ENCODE measurements at regions not wholly inside any gene's neighbourhood (a gene's known extent, or its start where the extent isn't known, plus 50 kb on each side); places are given as distances from the start of the nearest gene placed in this dataset.

GRCh38 chr4:24078347-24078962 lies 188.6 kb upstream of the PPARGC1A start:
- no peak for TF ChIP-seq KDM1A (IDR thresholded peaks at IDR 0.05)
- TF ChIP-seq HNRNPL (IDR thresholded peaks at IDR 0.05; ENCODE audit: low read depth, low read length): no peak
- TF ChIP-seq, protein P1, sequence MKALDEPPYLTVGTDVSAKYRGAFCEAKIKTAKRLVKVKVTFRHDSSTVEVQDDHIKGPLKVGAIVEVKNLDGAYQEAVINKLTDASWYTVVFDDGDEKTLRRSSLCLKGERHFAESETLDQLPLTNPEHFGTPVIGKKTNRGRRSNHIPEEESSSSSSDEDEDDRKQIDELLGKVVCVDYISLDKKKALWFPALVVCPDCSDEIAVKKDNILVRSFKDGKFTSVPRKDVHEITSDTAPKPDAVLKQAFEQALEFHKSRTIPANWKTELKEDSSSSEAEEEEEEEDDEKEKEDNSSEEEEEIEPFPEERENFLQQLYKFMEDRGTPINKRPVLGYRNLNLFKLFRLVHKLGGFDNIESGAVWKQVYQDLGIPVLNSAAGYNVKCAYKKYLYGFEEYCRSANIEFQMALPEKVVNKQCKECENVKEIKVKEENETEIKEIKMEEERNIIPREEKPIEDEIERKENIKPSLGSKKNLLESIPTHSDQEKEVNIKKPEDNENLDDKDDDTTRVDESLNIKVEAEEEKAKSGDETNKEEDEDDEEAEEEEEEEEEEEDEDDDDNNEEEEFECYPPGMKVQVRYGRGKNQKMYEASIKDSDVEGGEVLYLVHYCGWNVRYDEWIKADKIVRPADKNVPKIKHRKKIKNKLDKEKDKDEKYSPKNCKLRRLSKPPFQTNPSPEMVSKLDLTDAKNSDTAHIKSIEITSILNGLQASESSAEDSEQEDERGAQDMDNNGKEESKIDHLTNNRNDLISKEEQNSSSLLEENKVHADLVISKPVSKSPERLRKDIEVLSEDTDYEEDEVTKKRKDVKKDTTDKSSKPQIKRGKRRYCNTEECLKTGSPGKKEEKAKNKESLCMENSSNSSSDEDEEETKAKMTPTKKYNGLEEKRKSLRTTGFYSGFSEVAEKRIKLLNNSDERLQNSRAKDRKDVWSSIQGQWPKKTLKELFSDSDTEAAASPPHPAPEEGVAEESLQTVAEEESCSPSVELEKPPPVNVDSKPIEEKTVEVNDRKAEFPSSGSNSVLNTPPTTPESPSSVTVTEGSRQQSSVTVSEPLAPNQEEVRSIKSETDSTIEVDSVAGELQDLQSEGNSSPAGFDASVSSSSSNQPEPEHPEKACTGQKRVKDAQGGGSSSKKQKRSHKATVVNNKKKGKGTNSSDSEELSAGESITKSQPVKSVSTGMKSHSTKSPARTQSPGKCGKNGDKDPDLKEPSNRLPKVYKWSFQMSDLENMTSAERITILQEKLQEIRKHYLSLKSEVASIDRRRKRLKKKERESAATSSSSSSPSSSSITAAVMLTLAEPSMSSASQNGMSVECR (CRISPR knock-in tag; IDR thresholded peaks at IDR 0.05): no peak
- no peak for TF ChIP-seq MED1 (CRISPR knock-in tag; IDR thresholded peaks at IDR 0.05; ENCODE audit: borderline replicate concordance)
- TF ChIP-seq SREBF2 (CRISPR knock-in tag; IDR thresholded peaks at IDR 0.05): no peak
- no peak for TF ChIP-seq ZNF175 (CRISPR knock-in tag; IDR thresholded peaks at IDR 0.05; ENCODE audit: low read depth)
- TF ChIP-seq ZNF830 (CRISPR knock-in tag; IDR thresholded peaks at IDR 0.05): no peak
- TF ChIP-seq CCAR2 (IDR thresholded peaks at IDR 0.05; ENCODE audit: low read depth, low read length): no peak
- no peak for TF ChIP-seq SMAD4 (CRISPR knock-in tag; conservative IDR thresholded peaks at IDR 0.05)
- FAIRE-seq: no peak
- H3K27me3 ChIP-seq (ENCODE audit: control insufficient read depth in 2 of 2, insufficient read depth in 2 of 2, low read length in 2 of 2): no peaks in the 10 kb centered on the region
- H3K36me3 ChIP-seq (ENCODE audit: control insufficient read depth, insufficient read depth, low read length): no peaks in the 10 kb centered on the region
- BruUV-seq (replicated peaks): no TSS peak
- POLR2A ChIA-PET: no interaction called here
- no peak overlapping the region for H3K4me2 ChIP-seq (ENCODE audit: insufficient read depth, low read length)
- H3K79me2 ChIP-seq (ENCODE audit: control insufficient read depth, insufficient read depth, low read length): no peaks in the 10 kb centered on the region
- no peaks in the 10 kb centered on the region for H3K9me3 ChIP-seq (replicated peaks; ENCODE audit: control insufficient read depth, insufficient read depth, low read depth, low read length)
- no peak for DNase-seq (ENCODE audit: extremely low read depth in 1 of 4, low spot score in 3 of 4)
- H3K9me1 ChIP-seq (ENCODE audit: control insufficient read depth, insufficient read depth, low read length): no peaks in the 10 kb centered on the region
- no peak overlapping the region for H3K27ac ChIP-seq (ENCODE audit: extremely low read depth, low read depth, low read length)
- H4K20me1 ChIP-seq (replicated peaks; ENCODE audit: control insufficient read depth, insufficient read depth, low read length): no peaks in the 10 kb centered on the region
- no peaks in the 10 kb centered on the region for H3K4me1 ChIP-seq (replicated peaks in 1 of 2; ENCODE audit: control insufficient read depth in 2 of 2, insufficient read depth in 2 of 2, low read length in 2 of 2)
- no peak overlapping the region for H3K4me3 ChIP-seq
- intact Hi-C loops (cut with micrococcal nuclease) (no loop called here), in situ Hi-C loops (cut with MboI) (no loop called here)
- ATAC-seq: no peak
- CTCF ChIA-PET (ENCODE audit: low intra/inter-chr PET ratio): no interaction called here
- H2AFZ ChIP-seq (ENCODE audit: low read depth, low read length): no peak overlapping the region
- 3% methylated on average over 2 of the region's 2 CpGs for WGBS (ENCODE audit: insufficient coverage, low coverage, missing lambda C conversion rate)
- no peak overlapping the region for H3K9ac ChIP-seq (ENCODE audit: insufficient read depth in 1 of 2, low read depth in 2 of 2, low read length in 2 of 2)
